Stimulated activated CD4-positive, alpha-beta T cell treated with anti-CD3 and anti-CD28 coated beads, TNF-alpha, amount 100 ng/mL, for 4 hours (primary cell): ENCODE measurements at regions not wholly inside any gene's neighbourhood (a gene's known extent, or its start where the extent isn't known, plus 50 kb on each side); places are given as distances from the start of the nearest gene placed in this dataset.
"Not testable (repeated sequence)": the region's sequence is repeated elsewhere in the genome, so short reads cannot be mapped to it uniquely, and the experiment has no call there.

Experiments
- DNase-seq, 3 experiments: peaks; one replicate each; pipeline ENCODE4 v3.0.0-alpha.2; 2020; ENCODE audit warnings: low read depth in 3 of 3

DNA sequence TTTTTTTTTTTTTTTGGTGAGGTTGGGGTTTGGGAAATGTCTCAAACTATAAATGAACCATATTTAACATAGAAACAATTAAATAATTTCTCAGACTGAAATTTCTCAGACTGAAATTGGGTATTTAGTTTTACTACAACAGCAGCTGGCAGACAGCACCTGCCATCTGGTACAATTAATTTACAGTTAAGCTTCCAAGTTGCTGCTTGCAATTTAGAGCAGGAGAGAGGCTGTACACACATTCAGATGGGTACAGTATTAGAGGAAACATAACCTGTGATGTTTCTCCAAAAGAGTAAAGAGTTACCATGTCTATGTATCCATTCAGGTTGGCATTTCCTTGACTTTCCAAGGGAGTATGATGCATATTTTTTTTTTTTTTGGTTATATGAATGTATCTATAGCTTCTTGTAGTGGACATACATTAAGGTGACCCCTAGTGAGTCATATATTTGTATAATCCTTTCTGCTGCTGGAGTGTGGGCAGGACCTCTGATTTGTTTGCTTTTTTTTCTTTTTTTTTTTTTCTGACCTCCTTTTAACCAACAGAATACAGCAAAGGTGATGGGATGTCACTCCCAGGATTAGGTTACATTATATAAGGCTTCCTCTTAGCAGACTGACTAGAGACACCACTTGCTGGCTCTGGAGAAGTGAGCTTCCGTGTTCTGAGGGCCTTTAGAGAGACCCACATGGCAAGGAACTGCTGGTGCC, 201.7 kb downstream of the PTH2R start:
- no peak for DNase-seq

DNA sequence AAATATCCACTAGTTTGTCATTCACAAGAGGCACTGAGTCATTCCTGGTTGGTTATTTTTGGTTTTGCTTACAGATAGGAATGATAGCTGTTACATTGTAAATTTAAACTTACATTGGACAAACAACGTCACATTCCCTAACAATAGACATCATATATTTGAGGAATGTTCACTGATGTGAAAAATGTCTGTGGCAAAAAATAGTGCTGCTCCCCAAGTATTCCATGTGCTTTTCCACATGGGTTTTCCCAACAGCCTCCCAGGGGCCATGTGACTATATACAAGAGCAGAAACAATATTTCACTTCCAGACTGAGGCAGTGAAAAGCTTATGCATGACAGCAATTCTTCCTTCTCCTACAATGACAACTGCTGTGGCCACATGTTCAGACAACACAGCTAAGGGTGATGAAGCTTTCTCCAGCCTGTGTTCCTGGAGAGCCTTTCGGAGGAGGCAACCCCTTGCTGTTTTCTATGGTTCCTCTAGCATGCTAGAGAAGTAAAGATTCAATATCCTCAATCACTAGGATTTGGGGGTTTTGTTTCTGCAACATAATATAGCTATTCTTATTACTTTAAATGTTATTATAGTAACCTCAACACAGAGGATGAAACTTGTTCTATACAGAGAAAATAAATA, 202.7 kb downstream of the PTH2R start:
- DNase-seq, result no peak

DNA sequence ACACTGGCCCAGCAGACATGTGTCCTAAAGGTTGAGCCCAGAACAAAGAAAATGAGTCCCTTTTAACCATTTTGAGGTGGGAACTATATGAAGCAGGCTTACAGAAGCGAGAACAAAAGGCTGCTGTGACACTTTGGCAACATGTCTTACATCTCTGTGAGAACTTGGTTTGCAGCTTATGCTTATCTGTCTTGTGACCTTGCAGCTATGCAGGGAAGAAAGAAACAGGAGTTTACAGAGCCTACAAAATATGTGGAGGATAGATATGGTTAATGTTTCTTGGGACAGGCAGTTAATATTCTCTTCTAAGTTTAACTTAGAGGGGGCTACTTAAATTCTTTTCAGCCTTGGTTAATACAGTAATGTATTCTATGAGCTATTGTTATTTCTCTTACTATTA, 209.1 kb downstream of the PTH2R start:
- not testable (repeated sequence) for DNase-seq

DNA sequence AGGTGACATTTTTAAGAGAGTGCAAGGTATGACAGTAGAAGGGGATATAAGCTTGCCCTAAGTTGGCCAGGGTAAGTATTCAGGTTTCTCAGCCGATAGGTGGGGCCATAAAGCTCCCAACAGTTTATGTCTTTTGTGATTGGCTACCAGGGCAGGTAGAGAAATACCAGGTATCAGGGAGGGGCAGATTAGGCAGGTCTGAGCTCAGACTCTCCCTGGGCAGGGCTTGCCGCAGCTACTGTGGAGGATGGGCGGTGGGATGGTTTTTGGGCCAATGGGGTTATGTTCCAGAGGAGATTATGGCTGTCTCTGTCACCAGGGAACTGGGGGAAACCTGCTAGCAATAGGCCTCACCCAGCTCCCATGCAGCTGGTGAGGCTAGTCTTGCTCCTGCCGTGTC, 211.6 kb downstream of the PTH2R start:
- no peak for DNase-seq

DNA sequence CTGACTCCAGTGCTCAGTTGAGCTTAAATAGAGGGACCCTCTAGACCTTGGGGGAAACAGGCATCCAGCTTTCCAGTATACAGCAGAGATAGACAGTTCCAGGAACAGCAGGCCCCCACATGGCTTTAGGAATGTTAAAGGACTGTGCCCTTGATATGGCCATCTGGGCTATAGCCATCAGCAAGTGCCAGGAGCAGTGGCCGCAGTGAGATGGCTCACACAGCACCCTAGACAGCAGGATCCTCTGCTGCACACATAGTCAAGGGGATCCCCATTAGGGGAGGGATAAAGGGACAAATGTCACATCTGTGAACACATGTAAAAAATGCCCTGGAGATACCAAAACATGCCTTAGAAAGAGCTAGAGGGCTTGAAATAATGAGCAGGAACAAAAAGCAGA, 213.4 kb downstream of the PTH2R start:
- DNase-seq, result no peak

- no peak for DNase-seq
Measured at GRCh38 chr2:208620487-208620978, 213.9 kb downstream of the PTH2R start.

DNA sequence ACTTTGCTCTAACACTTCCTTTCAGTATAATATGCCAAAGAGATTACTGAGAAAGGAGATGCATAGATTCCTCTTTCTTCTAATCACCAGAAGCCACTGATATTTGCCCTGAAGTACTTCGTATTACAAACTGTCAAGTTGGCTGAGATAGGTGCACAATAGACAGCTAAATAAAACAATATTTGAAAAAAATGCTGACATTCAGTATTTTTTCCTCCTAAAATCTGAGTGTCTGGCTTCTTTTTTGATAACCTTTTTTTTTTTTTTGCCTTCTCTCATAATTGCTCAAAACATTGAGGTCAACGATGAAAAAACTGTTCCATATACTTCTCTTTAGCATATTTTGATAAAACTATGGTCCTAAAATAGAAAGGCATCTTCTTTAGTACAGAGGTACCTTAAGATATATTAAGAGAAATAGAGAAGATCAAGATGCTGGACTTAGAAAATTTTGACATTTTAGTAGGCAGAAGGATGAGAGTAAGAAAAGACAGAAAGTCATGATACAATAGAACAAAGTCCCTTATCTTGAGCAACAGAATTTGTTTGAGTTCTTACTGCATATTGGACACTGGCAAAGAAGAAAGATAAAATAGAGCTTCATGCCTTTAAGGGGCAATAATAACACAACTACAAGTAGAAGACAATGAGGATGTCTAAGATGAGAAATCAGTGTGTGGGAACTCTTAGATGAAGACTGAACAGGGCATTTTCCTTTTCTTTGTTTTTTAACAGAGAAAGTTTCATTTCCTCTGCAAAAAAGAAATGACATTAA, 220.7 kb downstream of the PTH2R start:
- no peak for DNase-seq

DNA sequence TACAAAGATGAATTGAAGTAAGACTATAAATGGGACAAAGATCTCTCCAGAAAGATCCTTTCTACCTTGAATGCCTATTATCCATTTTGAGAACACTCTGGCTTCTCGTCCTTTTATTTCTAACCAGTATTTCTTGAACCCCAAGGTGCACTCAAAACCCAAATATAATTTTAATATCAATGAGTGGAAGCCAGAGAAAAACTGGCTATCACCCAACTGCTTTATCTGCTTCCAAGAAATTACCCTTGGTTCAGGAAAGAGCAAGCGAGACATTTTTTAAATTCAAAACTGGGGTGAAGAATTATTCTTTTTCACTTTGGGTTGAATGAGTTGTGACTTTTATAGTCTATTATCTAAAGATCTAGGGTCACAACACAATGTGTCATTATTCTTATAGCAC, 221.3 kb downstream of the PTH2R start:
- DNase-seq, result no peak

DNA sequence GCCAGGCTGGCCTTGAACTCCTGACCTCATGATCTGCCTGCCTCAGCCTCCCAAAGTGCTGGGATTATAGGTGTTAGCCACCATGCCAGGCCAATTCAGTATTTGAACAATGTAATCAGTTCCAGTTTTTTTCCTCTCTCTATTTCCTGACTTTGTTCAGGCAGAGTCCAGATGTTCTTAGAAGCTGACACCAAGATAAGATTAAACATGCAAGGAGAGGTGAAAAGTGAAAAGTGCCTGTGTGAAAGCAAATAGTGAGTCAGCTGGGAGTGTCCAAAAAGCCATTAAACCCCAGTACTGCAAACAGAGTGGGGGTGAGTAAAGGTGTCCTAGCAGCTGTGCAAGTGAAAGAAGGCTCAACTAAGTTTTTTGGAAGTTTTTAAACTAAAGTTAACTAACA, 231.5 kb downstream of the PTH2R start:
- DNase-seq, result no peak

DNA sequence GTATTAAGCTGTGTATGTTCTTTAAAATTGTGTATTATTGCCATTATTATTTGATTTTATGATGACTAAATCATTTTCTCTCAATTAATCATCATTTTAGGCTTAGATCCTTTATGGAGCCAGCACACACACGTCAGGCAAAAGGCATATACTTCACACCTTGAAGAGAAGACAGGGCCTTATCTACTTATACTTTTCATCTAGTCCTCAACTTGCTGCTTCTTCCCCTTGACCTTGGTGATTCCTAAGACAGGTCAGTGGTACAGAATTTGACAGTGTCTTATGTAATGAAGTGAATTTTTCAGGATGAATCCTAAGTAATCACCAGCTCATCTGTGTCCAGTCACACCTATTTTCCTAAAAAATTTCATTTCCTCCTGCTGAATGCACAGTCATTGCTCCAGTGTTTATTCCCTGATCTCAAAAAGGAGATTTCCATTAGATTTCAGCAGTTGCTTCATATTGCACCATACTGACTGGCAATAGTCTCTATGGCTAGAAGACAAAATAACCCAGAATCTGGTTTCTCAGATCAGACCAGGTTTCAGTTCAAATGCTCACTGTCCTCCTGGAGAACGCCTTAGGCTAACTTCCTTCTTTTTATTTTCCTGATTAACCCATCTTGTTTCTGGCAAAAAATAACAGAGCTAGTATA, 235.7 kb downstream of the PTH2R start:
- no peak for DNase-seq

DNA sequence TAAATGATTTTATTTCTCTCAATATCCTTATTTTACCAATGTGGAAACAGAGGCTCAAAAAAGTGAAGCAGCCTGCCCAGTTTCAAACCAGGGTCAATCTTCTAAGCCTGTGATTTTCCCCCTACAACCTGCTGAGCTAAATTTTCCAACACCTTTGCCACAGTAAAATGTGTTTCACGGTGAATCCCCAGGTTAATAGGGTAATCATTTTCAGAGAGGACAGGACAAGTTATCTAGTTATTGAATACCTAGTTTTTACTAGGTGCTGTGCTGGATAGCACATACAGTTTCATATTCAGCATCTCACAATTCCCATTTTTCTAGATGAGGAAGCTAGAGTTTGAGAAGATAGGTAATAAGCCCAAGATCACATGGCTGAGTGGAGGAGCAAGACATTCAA, 236.6 kb downstream of the PTH2R start:
- DNase-seq, result no peak

DNA sequence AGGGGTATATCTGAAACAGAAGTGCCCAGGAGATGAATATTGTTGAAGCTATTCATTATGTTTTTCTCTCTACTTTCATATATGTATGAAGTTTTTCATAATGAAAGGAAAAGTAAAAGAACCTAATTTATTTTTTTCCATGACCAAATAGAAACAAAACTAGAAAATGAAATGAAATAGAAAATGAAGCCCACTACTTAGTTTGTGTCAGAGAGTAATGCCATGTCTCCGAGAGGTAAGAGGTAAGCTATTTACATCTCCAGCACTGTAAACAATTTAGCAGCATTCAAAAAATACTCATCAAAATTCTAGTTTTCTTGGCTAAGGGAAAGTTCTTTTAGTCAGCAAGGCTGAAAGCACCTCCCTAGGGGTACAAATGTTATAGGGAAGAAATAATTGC, 238.6 kb downstream of the PTH2R start:
- DNase-seq, result no peak

- no peak for DNase-seq
Measured at GRCh38 chr2:208648368-208648767, 241.8 kb downstream of the PTH2R start.

- DNase-seq, result no peak
Measured at GRCh38 chr2:208653383-208653782, 246.8 kb downstream of the PTH2R start.

DNA sequence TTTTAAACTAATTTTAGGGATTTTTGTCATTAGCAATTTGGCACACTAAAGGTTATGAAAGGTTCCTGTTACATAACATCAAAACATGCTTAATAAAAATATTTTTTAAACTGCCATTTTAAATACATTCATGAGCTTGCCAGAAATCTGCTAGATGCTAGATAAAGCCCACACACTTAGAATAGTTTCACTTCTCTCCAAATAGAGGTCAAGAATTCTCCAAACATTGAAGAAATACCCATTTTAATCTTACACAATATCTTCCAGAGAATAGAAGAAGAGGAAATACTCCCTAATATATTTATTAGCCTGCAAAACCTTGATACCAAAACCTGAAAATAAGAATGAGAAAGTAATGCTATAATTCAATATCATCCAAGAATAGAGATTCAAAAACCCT, 247.5 kb downstream of the PTH2R start:
- DNase-seq, result no peak

GRCh38 chr2:208657468-208657867, 250.9 kb downstream of the PTH2R start:
- no peak for DNase-seq

- DNase-seq, result no peak
Measured at GRCh38 chr2:208669394-208669793, 262.8 kb downstream of the PTH2R start.

DNA sequence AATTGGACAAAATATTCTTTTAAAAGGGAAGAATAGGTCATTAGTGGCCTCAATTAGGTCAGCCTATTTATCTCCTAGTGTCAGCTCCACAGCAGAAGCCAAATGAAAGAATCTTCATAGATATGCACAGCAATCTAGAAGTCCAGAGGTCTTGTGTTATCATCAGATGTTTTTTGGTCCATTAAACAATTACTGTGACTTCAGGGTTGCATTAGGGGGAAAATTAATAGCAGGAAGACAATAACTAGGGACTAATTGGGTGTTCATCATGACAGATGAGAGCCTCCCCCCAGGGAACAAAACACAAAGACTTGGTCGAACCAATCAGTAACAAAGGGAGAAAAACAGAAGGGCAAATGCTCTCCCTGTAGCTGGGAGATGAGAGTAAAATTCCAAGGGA, 264.7 kb downstream of the PTH2R start:
- no peak for DNase-seq

- DNase-seq, result no peak
Measured at GRCh38 chr2:208671886-208672680, 265.5 kb downstream of the PTH2R start.

GRCh38 chr2:208673631-208674030, 267.0 kb downstream of the PTH2R start:
- no peak for DNase-seq

DNA sequence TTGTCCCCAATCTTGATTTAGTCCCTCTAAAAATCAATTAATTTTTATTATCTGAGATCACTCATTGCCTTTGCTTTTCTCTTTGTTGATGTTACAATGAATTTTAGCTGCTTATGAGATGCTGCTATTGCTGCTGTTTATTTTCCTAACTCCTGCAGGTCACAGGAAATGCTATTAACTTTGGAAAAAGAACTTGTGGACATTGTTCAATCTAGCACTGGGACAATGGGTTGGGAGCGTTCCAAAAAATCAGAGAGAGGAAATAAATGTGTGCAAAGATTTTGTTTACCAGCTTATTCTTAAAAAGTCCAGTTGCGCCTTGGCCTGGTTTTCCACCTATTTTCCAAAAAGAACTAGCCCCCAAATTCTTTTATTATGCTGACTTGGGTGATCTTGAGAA, 268.3 kb downstream of the PTH2R start:
- DNase-seq, result no peak
